Common myeloid progenitor, CD34-positive (primary cell): ENCODE measurements at regions not wholly inside any gene's neighbourhood (a gene's known extent, or its start where the extent isn't known, plus 50 kb on each side); places are given as distances from the start of the nearest gene placed in this dataset.
"Not testable (repeated sequence)": the region's sequence is repeated elsewhere in the genome, so short reads cannot be mapped to it uniquely, and the experiment has no call there.

Experiments
- CTCF ChIA-PET: fragments of 350-600 bp; sonication (Branson Sonifier 250); formaldehyde crosslinking; loops from one replicate; lab custom pipeline; 2021; ENCODE audit warnings: antibody characterized with exemption; lab: Charles Lee
- POLR2A ChIA-PET: fragments of 350-600 bp; sonication (Branson Sonifier 250); formaldehyde crosslinking; loops from one replicate; lab custom pipeline; 2021; ENCODE audit warnings: antibody characterized with exemption; lab: Charles Lee
- DNase-seq, 3 donors: peaks; one replicate each; pipeline versions ENCODE4 v3.0.0 to v3.0.0-alpha.2; 2013
- H3K27ac ChIP-seq, 2 experiments: 1 replicate in 1 of 2; 2 replicates in 1 of 2; pipeline ENCODE4 v1.7.0; 2013; ENCODE audit warnings: inconsistent platforms in 2 of 2, low read length in 2 of 2, mild to moderate bottlenecking in 2 of 2, low read depth in 1 of 2, moderate library complexity in 1 of 2; ENCODE audit not compliant: severe bottlenecking in 2 of 2, insufficient read depth in 1 of 2, poor library complexity in 1 of 2
- H3K27me3 ChIP-seq, 5 experiments: replicated peaks in 2 of 5; 1 replicate in 3 of 5; 2 replicates in 2 of 5; pipeline versions ENCODE4 v1.6.1 to v1.7.0; 2013; ENCODE audit warnings: low read length in 4 of 5, mild to moderate bottlenecking in 2 of 5, moderate library complexity in 2 of 5, inconsistent platforms in 1 of 5; ENCODE audit not compliant: insufficient read depth in 5 of 5, control insufficient read depth in 4 of 5
- H3K36me3 ChIP-seq, 4 experiments: 1 replicate in 2 of 4; 2 replicates in 2 of 4; pipeline versions ENCODE4 v1.6.1 to v1.7.0; 2013; ENCODE audit warnings: low read length in 3 of 4, control low read depth in 1 of 4, mild to moderate bottlenecking in 1 of 4; ENCODE audit not compliant: control insufficient read depth in 4 of 4, insufficient read depth in 4 of 4
- H3K4me1 ChIP-seq, 4 experiments: 1 replicate in 3 of 4; 2 replicates in 1 of 4; pipeline versions ENCODE4 v1.6.1 to v1.7.1; 2013; ENCODE audit warnings: low read length in 3 of 4, mild to moderate bottlenecking in 3 of 4, control low read depth in 1 of 4, inconsistent platforms in 1 of 4, moderate library complexity in 1 of 4; ENCODE audit not compliant: control insufficient read depth in 4 of 4, insufficient read depth in 4 of 4; ENCODE audit errors: control extremely low read depth in 1 of 4
- H3K4me3 ChIP-seq, 7 experiments: 1 replicate in 4 of 7; 2 replicates in 3 of 7; pipeline versions ENCODE4 v1.5.1 to v1.7.0; 2013; ENCODE audit warnings: mild to moderate bottlenecking in 7 of 7, low read length in 6 of 7, moderate library complexity in 6 of 7, inconsistent platforms in 2 of 7, low read depth in 2 of 7, control low read depth in 1 of 7; ENCODE audit not compliant: insufficient read depth in 4 of 7, control insufficient read depth in 1 of 7; ENCODE audit errors: extremely low read depth in 1 of 7
- H3K9me3 ChIP-seq, 5 experiments: 1 replicate in 4 of 5; 2 replicates in 1 of 5; pipeline versions ENCODE4 v1.6.1 to v1.7.1; 2013; ENCODE audit warnings: low read length in 4 of 5, mild to moderate bottlenecking in 2 of 5, inconsistent platforms in 1 of 5, low read depth in 1 of 5, moderate library complexity in 1 of 5; ENCODE audit not compliant: control insufficient read depth in 4 of 5, insufficient read depth in 2 of 5; ENCODE audit errors: control extremely low read depth in 1 of 5
- WGBS: methylation state at CpG from one replicate; pipeline ENCODE4 v1.1.5; 2013; ENCODE audit not compliant: insufficient coverage; 5-methylcytosine and 5-hydroxymethylcytosine counted together

DNA sequence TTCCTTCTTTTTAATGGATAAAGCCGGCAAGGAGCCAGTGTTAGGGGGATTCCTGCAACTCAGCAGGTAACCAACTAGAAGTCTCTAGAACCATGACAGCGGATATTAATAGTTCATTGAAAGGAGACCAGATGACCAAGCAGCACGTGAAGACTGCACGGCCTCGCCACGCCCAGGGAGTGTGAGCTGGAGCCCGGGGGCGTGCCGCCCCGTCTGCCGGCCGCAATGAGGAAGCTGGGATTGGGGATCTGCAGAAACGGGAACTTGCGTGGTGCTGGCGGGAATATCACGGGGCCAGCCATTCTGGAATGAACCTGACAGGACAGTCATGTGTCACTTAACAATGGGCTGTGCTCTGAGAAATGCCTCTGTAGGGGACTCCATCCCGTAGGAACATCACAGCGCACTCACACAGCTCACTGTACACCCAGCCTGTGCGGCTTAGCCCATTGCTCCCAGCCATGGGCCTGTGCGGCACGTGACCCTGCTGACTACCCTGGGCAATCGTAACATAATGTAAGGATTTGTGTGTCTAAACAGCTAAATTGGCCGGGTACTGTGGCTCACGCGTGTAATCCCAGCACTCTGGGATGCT, 4092.8 kb upstream of the TPTE start:
- POLR2A ChIA-PET, H3K36me3 ChIP-seq, DNase-seq, H3K27ac ChIP-seq, H3K4me3 ChIP-seq, H3K27me3 ChIP-seq, H3K9me3 ChIP-seq, CTCF ChIA-PET, H3K4me1 ChIP-seq: not testable (repeated sequence)
- no CpG with 5 or more reads among the region's 25 CpGs for whole genome bisulfite sequencing

DNA sequence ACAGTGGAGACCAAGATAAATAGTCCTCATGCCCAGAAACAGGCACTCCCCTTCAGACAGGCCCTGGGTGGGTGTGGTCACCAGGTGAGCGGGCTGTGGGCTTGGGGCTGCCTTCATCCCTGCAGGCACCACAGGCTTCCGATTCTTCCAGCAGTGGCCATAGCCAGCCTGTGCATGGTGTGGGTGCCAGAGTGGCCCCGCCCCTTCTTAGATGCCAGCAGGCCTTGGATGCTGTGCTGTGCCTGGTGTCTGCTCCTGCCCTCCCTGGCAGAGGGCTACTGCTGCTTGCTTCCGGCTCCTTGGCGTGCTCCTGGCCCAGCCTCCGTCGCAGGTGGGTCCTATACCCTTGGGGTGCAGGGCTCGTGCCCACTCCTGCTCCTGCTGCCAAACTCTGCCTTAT, 4091.5 kb upstream of the TPTE start:
- H3K4me1 ChIP-seq, H3K4me3 ChIP-seq, H3K9me3 ChIP-seq, CTCF ChIA-PET, H3K27ac ChIP-seq, POLR2A ChIA-PET, H3K36me3 ChIP-seq, H3K27me3 ChIP-seq, DNase-seq: not testable (repeated sequence)
- WGBS: no CpG with 5 or more reads among the region's 8 CpGs

DNA sequence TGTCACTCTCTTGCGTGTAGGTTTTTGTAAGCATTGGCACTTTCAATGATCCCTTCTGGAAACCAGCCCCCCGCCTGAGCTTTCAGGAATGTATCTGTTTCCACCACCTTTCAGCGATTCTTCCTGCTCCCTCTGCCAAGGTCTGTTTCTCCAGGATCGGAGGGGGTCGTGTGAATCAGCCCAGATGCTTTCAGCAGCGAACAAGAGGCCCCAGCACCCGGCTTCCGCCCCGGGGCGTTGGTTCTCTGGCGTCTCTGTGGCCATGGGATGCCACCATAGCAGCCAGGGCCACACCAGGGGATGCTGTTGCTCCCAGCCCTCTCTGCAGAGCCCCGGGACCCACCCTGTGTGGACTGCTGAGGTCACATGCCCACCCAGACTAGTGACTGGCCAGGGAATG, 4088.2 kb upstream of the TPTE start:
- DNase-seq, CTCF ChIA-PET, POLR2A ChIA-PET, H3K27ac ChIP-seq, H3K27me3 ChIP-seq, H3K36me3 ChIP-seq, H3K9me3 ChIP-seq, H3K4me1 ChIP-seq, H3K4me3 ChIP-seq: not testable (repeated sequence)
- WGBS: no CpG with 5 or more reads among the region's 12 CpGs

DNA sequence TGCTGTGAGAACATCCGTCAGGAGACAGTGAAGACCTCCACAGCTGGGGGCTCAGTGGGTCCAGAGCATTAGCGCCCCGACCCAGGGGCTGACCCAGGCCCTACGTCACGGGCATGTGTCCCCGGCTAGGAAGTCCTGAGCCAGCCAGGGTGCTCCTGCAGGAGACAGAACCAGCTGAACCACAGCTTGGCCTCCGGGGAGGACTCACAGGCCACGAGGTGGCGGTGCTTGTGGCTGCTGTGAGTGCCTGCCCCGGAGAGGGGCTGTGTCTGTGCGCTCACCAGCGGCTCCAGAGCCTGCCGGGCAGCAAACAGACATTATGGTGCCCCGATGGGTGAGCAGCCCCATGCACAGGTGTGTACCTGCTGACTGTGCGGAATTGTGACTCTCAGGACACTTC, 4085.2 kb upstream of the TPTE start:
- POLR2A ChIA-PET, H3K9me3 ChIP-seq, H3K27ac ChIP-seq, DNase-seq, H3K4me1 ChIP-seq, H3K36me3 ChIP-seq, H3K27me3 ChIP-seq, CTCF ChIA-PET, H3K4me3 ChIP-seq: not testable (repeated sequence)
- WGBS: no CpG with 5 or more reads among the region's 15 CpGs

DNA sequence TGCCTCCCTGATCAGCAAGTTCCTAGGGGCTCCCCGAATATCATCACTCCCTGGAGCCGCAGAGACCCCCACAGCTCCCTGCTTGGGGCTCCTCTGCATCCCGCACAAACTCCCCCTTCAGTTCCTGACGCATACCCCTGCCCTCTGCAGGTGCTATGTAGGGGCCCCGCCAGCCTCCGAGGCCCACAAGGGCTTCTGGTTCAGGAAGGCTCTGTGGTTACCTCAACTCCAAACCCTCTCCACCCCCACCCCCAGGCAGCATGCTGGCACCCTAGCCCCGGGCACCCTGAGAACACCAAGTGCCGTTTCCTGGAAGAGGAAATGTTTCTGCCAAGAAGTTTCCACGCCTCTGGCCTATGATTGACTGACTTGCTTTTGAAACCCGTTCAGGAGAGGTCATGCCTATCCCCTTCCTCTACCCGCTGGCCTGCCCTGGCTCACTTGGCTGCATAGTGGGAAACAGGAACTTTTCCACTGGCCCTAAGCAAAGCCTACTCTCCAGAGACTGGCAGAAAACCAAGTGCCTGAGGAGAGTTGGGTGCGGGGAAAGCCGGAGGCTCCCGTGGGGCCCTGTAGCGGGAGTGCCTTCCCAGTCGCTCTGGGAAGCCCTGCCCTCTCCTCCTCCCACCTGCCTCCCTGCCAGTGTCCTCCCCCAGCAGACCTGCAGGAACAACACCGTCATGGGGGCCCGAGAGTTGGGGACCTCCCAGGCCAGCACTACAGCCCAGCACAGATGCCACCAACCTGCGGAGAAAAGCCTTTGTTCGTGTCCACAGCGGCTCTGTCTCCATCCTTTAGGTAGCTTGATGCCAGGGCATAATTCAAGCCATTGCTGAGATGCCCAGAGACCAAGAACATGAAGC, 4084.2 kb upstream of the TPTE start:
- CTCF ChIA-PET, H3K4me3 ChIP-seq, POLR2A ChIA-PET, H3K27me3 ChIP-seq, H3K4me1 ChIP-seq, H3K9me3 ChIP-seq, H3K36me3 ChIP-seq, H3K27ac ChIP-seq: not testable (repeated sequence)
- peak in 1 of 3 donors; percentile 0 for DNase-seq
- no CpG with 5 or more reads among the region's 21 CpGs for WGBS

DNA sequence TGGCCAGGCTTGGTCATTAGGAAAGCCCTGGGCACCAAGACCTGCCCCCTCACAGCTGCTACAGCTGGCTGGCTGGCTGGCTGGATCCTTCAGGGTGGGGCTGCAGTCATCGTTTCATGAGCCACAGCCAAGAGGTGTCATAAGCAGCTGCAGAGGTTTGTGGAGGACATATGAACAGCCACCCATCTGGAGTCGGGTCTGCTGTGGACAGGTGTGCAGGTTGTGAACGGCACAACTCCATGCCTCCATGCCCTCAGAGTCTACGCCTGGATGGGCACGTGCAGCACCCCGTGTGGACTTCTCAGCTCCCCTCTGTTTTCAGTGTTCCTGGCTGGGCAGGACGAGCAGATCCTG, 4083.6 kb upstream of the TPTE start:
- H3K36me3 ChIP-seq, H3K27ac ChIP-seq, H3K4me1 ChIP-seq, H3K27me3 ChIP-seq, POLR2A ChIA-PET, CTCF ChIA-PET, H3K9me3 ChIP-seq, H3K4me3 ChIP-seq, DNase-seq: not testable (repeated sequence)
- no CpG with 5 or more reads among the region's 7 CpGs for WGBS

DNA sequence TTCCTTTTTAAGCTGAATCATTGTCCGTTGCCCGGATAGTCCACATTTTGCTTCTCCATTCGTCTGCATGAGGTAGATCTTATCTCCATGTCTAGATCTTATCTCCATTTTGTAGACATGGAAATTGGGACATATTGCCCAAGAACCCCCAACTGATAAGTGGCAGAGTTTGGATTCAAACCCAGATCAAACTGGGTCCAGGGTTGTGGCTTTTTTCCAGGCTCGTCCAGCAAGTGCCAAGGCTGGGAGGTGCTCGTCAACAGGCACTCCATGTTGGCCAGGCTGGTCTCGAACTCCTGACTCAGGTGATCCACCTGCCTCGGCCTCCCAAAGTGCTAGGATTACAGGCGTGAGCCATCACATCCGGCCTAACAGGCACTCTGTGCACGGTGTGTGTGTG, 4082.3 kb upstream of the TPTE start:
- H3K9me3 ChIP-seq, CTCF ChIA-PET, POLR2A ChIA-PET, H3K36me3 ChIP-seq, H3K4me1 ChIP-seq, H3K4me3 ChIP-seq, DNase-seq, H3K27ac ChIP-seq, H3K27me3 ChIP-seq: not testable (repeated sequence)
- WGBS: no CpG with 5 or more reads among the region's 10 CpGs
